Glomerular visceral epithelial cell (primary cell): ENCODE measurements at regions not wholly inside any gene's neighbourhood (a gene's known extent, or its start where the extent isn't known, plus 50 kb on each side); places are given as distances from the start of the nearest gene placed in this dataset.
"Not testable (repeated sequence)": the region's sequence is repeated elsewhere in the genome, so short reads cannot be mapped to it uniquely, and the experiment has no call there.

Experiments used
- DNase-seq: peaks from one replicate; pipeline ENCODE4 v3.0.0-alpha.2; 2016; ENCODE audit errors: extremely low spot score

- DNase-seq: not testable (repeated sequence)
These were observed 246.9 kb upstream of the KCNH7 start for GRCh38 chr2:163085366-163086024.

- no peak for DNase-seq
These were observed 243.2 kb upstream of the KCNH7 start for GRCh38 chr2:163081754-163082153.

DNA sequence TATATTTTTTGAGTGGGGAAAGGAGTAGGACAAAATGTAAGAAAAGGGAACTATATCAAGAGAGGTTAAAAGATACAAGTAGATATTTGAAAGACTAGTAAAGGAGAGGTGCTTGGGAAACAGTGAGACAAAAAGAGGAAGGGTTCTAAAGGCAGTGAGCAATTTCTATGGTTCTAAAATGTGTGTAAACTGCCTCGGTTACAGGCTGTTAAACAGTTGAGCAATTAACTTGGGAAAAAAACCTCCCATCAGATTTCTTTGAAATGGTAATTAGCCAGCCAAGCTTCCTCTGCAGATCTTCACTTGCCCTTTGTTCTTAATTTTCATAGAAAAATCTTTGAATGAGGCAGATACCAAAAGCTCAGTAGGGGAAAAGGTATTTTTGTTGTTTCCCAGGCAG, 238.7 kb upstream of the KCNH7 start:
- no peak for DNase-seq

DNA sequence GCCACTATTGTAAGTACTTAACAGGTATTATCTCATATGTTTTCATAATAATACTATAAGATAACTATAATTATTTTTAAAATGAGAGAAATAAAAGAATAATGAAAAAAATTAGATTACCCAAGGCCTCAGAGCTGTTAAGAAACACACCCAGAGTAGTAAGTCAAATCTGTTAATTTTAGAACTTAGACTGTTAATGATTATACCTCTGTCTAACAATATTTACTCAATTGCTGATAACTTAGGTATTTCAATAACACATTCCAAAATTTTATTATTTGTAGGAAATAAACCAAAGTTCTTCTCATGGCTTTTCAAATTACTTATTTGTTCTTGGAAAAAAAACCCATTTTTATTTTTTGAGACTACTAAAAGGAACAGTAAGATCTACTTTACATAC, 227.5 kb upstream of the KCNH7 start:
- DNase-seq: no peak

GRCh38 chr2:163062524-163062923, 224.0 kb upstream of the KCNH7 start:
- no peak for DNase-seq

DNA sequence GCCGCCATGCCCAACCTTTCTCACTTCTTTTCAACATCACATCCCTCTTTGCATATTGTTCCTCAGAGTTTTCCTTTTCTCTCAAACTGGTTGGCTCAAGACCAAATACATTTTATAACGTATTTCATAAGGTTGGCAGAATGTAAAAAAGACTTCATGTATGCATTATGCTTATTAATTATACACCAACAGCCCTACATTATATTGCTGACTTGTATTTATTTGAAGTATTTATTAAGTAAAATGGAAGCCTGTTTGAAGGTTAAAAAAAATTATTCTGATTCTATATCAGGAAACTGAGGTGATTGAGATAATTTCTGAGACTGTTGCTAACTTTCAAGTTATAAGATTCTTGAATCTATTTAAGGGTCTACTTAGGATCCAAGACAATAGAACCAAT, 208.0 kb upstream of the KCNH7 start:
- no peak for DNase-seq

- DNase-seq: no peak
These were observed 207.3 kb upstream of the KCNH7 start for GRCh38 chr2:163045830-163046229.

- peak; percentile 51 for DNase-seq
These were observed 205.5 kb upstream of the KCNH7 start for GRCh38 chr2:163044114-163044513.

GRCh38 chr2:163043201-163043600, 204.6 kb upstream of the KCNH7 start:
- no peak for DNase-seq

- DNase-seq: no peak
These were observed 200.7 kb upstream of the KCNH7 start for GRCh38 chr2:163039266-163039665.

DNA sequence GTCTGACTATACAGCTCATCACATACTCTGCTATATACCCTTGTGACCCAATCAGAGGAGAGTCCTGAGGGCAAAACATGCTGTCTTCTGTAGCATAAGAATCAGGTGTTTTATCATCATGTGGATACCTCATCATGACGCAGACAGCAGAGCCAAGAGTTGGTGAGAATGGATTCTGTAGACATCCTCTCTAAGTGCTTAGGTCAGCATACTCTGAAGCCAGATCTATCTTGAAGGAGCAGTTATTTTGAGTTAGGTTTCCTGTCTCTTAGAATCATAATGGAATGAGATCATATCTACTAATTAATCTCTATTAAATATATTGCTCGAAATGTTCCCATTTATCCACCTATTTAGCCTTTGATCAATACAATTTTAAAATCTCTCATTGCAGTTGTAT, 190.2 kb upstream of the KCNH7 start:
- DNase-seq: no peak

- not testable (repeated sequence) for DNase-seq
These were observed 187.7 kb upstream of the KCNH7 start for GRCh38 chr2:163026136-163026775.

DNA sequence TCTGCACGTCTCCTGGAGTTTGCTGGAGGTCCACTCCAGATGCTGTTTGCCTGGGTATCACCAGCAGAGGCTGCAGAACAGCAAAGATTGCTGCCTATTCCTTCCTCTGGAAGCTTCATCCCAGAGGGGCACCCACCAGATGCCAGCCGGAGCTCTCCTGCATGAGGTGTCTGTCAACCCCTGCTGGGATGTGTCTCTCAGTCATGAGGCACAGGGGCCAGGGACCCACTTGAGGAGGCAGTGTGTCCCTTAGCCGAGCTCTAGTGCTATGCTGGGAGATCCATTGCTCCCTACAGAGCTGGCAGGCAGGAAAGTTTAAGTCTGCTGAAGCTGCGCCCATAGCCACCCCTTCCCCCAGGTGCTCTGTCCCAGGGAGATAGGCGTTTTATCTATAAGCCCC, 178.3 kb upstream of the KCNH7 start:
- not testable (repeated sequence) for DNase-seq

- no peak for DNase-seq
These were observed 172.4 kb upstream of the KCNH7 start for GRCh38 chr2:163011000-163011399.

- DNase-seq: no peak
These were observed 170.1 kb upstream of the KCNH7 start for GRCh38 chr2:163008642-163009041.

GRCh38 chr2:162994718-162995117, 156.2 kb upstream of the KCNH7 start:
- DNase-seq: no peak

DNA sequence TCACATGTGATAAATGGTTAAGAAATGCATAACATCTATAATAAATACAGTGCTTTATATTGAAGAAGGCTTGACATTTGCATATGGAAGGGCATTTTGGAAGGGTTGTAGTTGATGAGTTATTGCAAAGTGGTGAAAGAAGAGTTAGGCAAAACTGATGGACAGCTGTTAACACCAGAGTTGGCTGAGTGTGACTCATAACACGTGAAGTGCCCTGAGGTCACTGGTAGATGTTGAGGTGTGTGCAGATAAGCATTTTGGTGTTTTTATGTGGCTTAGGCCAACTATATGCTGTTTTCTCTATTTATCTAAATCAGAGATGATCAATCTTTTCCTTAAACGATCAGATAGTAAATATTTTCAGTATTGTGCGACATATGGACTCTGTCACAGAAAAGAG, 154.3 kb upstream of the KCNH7 start:
- DNase-seq: no peak

- no peak for DNase-seq
These were observed 150.9 kb upstream of the KCNH7 start for GRCh38 chr2:162989507-162989906.

DNA sequence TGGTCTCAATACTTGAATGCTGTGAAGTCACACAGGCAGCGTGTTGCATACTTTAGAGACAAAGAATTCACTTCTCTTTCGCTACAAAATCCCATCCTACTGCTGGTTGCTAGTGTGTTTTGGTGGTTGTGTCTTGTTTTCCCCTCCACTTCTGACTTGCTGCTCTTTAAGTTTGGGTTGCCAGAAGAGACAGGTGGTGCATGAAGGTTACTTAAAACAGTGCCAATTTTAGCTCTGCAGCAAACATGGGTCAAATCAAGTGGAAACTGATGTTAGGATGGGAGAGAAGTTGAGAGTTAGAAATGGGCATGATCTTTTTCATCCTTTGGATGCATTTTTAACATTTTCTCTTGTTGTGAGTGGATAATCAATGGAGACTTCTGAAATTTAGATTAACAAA, 136.2 kb upstream of the KCNH7 start:
- no peak for DNase-seq

GRCh38 chr2:162972383-162972782, 133.8 kb upstream of the KCNH7 start:
- DNase-seq: no peak

GRCh38 chr2:162968306-162968705, 129.7 kb upstream of the KCNH7 start:
- DNase-seq: no peak

DNA sequence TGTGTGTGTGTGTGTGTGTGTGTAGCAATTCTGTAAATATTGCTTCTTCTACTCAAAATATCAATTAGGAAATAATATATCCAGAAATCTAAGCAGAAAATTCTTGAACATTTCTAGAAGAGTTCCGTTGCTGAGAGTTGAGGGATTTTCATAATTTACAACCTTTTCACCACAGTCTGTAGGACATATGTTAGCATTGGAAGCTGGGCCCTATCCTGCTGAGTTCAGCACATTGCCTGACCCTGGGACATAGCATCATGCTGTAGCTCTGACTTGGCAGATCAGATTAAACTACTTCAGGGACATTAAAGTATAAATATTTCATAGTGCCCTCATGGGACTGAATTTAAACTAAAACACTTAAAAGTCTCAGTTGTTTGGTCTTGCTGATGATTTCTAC, 129.2 kb upstream of the KCNH7 start:
- DNase-seq: no peak

- DNase-seq: no peak
These were observed 128.6 kb upstream of the KCNH7 start for GRCh38 chr2:162967147-162967546.

- DNase-seq: no peak
These were observed 126.6 kb upstream of the KCNH7 start for GRCh38 chr2:162965191-162965590.
